GM21825 (cell line): ENCODE measurements at regions not wholly inside any gene's neighbourhood (a gene's known extent, or its start where the extent isn't known, plus 50 kb on each side); places are given as distances from the start of the nearest gene placed in this dataset.

Experiments
- ATAC-seq: cut with Tn5 transposase; IDR thresholded peaks from one replicate; pipeline ENCODE4 v1.9.1; 2021; ENCODE audit warnings: mild to moderate bottlenecking, moderate library complexity; ENCODE audit not compliant: unreplicated experiment

GRCh38 chr3:168909260-168909659 is 754.3 kb downstream of the MECOM start:
- no peak for ATAC-seq

GRCh38 chr3:168895419-168895818 is 768.1 kb downstream of the MECOM start:
- ATAC-seq: no peak

GRCh38 chr3:168894214-168894613 is 769.3 kb downstream of the MECOM start:
- ATAC-seq: no peak

GRCh38 chr3:168889666-168890065 is 773.8 kb downstream of the MECOM start:
- no peak for ATAC-seq

- ATAC-seq: no peak
Measured at GRCh38 chr3:168888781-168889180, 774.7 kb downstream of the MECOM start.

- ATAC-seq: no peak
Measured at GRCh38 chr3:168885028-168885427, 778.5 kb downstream of the MECOM start.

- no peak for ATAC-seq
Measured at GRCh38 chr3:168884353-168884903, 779.1 kb downstream of the MECOM start.

- no peak for ATAC-seq
Measured at GRCh38 chr3:168883145-168883544, 780.4 kb downstream of the MECOM start.

- ATAC-seq: no peak
Measured at GRCh38 chr3:168881804-168882203, 781.7 kb downstream of the MECOM start.

GRCh38 chr3:168878655-168879054 is 782.9 kb upstream of the GOLIM4 start:
- ATAC-seq: no peak

GRCh38 chr3:168877899-168878298 is 782.2 kb upstream of the GOLIM4 start:
- no peak for ATAC-seq

- ATAC-seq: no peak
Measured at GRCh38 chr3:168876346-168877035, 780.8 kb upstream of the GOLIM4 start.

GRCh38 chr3:168872826-168873225 is 777.1 kb upstream of the GOLIM4 start:
- no peak for ATAC-seq

- ATAC-seq: no peak
Measured at GRCh38 chr3:168870892-168871291, 775.2 kb upstream of the GOLIM4 start.

GRCh38 chr3:168865022-168865551 is 769.4 kb upstream of the GOLIM4 start:
- no peak for ATAC-seq

GRCh38 chr3:168864107-168865021 is 768.6 kb upstream of the GOLIM4 start:
- no peak for ATAC-seq

- ATAC-seq: no peak
Measured at GRCh38 chr3:168863561-168863960, 767.8 kb upstream of the GOLIM4 start.

GRCh38 chr3:168862466-168862865 is 766.7 kb upstream of the GOLIM4 start:
- ATAC-seq: no peak

- no peak for ATAC-seq
Measured at GRCh38 chr3:168860592-168860991, 764.9 kb upstream of the GOLIM4 start.

GRCh38 chr3:168860028-168860427 is 764.3 kb upstream of the GOLIM4 start:
- ATAC-seq: no peak

- ATAC-seq: no peak
Measured at GRCh38 chr3:168859574-168859973, 763.9 kb upstream of the GOLIM4 start.

- no peak for ATAC-seq
Measured at GRCh38 chr3:168859143-168859542, 763.4 kb upstream of the GOLIM4 start.
